GM12878 (cell line): ENCODE measurements at regions not wholly inside any gene's neighbourhood (a gene's known extent, or its start where the extent isn't known, plus 50 kb on each side); places are given as distances from the start of the nearest gene placed in this dataset.

Experiments used
- BACH1 ChIP-seq: fragments of 450-650 bp; IDR thresholded peaks from 2 replicates; pipeline ENCODE4 v1.6.1; 2017; ENCODE audit warnings: mild to moderate bottlenecking, borderline replicate concordance
- CEBPB ChIP-seq, 2 experiments: fragments of 150-350 bp in 1 of 2; IDR thresholded peaks; 2 replicates each; pipeline ENCODE4 v1.6.1; 2012 to 2014; ENCODE audit warnings: low read depth in 2 of 2, low read length in 2 of 2, borderline replicate concordance in 1 of 2, inconsistent platforms in 1 of 2
- HDAC2 ChIP-seq: fragments of 200-600 bp; sonication (generic); IDR thresholded peaks from 2 replicates; pipeline ENCODE4 v1.6.1; 2017
- IRF4 ChIP-seq: IDR thresholded peaks from 2 replicates; pipeline ENCODE4 v1.6.1; 2011; ENCODE audit warnings: low read depth, low read length
- KAT2A ChIP-seq: conservative IDR thresholded peaks from 2 replicates; pipeline ENCODE4 v1.6.1; 2011; ENCODE audit warnings: low read depth, low read length; ENCODE audit not compliant: control insufficient read depth
- MYC ChIP-seq: IDR thresholded peaks from 2 replicates; pipeline ENCODE4 v1.6.1; 2011; ENCODE audit warnings: mild to moderate bottlenecking, low read length, moderate library complexity, inconsistent platforms; ENCODE audit not compliant: insufficient read depth, insufficient replicate concordance, insufficient read length, severe bottlenecking
- SPI1 ChIP-seq: IDR thresholded peaks from 2 replicates; pipeline ENCODE4 v1.6.1; 2011; ENCODE audit warnings: low read depth, mild to moderate bottlenecking, low read length, moderate library complexity, borderline replicate concordance; ENCODE audit not compliant: insufficient read depth
- SUPT20H ChIP-seq: IDR thresholded peaks from 2 replicates; pipeline ENCODE4 v1.6.1; 2011; ENCODE audit warnings: low read depth, mild to moderate bottlenecking, low read length, moderate library complexity, borderline replicate concordance; ENCODE audit not compliant: control insufficient read depth
- USF2 ChIP-seq: IDR thresholded peaks from 2 replicates; pipeline ENCODE4 v1.6.1; 2011; ENCODE audit warnings: low read depth, low read length, improper control_type of control experiment, borderline replicate concordance
- ZBTB40 ChIP-seq: fragments of 450-650 bp; IDR thresholded peaks from 2 replicates; pipeline ENCODE4 v1.6.1; 2016; ENCODE audit warnings: mild to moderate bottlenecking, moderate library complexity, borderline replicate concordance

- TF ChIP-seq ZBTB40 (no peak), USF2 (no peak), IRF4 (no peak), KAT2A (no peak), BACH1 (no peak), CEBPB (IDR thresholded peaks at IDR 0.05; ENCODE audit: borderline replicate concordance in 1 of 2, low read depth in 2 of 2, low read length in 2 of 2) (no peak), SPI1 (no peak), HDAC2 (no peak), MYC (no peak), SUPT20H (no peak)
Observed at GRCh38 chr5:54851449-54851848, 133.9 kb downstream of the ESM1 start (continued).
